GM19397 (cell line): ENCODE measurements at regions not wholly inside any gene's neighbourhood (a gene's known extent, or its start where the extent isn't known, plus 50 kb on each side); places are given as distances from the start of the nearest gene placed in this dataset.

ENCODE experiments used
- ATAC-seq: cut with Tn5 transposase; IDR thresholded peaks from one replicate; pipeline ENCODE4 v1.9.1; 2021; ENCODE audit warnings: mild to moderate bottlenecking, moderate library complexity; ENCODE audit not compliant: unreplicated experiment

DNA sequence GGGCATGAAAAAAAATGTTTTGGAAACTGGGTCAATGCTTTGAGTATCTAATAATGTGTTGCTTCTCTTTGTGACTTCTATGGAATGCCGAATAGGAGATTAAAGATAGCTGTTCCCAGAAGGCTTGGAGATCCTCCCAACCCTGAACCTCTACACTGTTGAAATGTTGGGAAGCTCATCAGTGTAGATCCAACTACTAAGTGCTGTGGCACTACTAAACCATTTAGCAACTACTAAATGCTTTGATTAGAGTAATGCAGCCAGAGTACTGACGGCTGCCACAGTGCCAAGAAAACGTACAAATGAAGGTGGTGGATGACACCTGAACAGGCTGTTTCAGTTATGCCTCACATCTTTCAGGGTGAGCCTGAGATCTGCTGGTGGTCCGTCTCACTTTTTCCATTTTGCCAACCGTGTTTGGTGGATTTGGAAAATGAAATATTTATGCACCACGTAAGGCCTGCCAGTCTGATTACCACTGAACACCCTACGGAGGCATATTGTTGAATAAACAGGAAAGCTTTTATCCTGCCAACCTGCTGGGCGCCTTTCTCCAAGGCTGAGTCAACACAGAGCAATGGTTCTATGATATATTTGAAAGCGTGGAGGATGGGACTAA, 938.0 kb upstream of the FLRT2 start:
- ATAC-seq = no peak

- no peak for ATAC-seq
These were observed 937.2 kb upstream of the FLRT2 start for GRCh38 chr14:84592770-84593169.

DNA sequence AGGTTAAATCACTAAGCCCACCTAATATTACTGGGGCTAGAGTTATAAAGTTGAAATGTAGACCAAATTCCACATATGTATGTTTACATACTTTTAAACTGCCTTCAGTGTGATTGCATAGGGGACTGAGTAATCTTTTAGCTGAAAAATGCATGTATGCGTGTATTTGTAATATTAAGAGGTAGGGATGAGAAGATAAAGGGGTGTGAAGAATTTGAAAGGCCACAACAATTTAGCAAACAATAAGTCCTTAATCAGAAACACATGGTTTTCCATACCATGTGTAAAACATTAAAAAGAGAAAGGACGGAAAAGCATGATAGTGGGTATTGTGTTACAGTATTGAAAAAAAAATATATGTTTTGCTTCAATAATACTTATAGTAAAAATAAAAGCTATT, 919.9 kb upstream of the FLRT2 start:
- no peak for ATAC-seq

DNA sequence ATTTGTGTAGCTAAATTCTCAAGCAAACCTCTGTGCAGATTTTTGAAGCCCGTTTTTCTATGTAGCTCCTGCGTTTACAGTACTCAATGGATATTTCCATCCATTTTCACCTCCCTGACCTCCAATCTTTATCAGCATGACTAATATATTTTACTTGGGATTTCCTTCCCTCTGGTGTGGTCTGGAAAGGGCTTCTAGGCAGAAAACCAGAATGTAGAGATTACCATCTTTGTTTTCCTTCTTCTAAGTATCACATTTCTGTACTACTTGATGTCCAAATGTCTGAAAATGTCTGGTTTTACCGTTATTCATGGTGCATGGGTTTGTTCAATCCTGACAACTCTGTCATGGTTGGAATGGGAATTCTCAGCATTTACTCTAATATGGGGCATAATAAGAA, 907.6 kb upstream of the FLRT2 start:
- no peak for ATAC-seq

DNA sequence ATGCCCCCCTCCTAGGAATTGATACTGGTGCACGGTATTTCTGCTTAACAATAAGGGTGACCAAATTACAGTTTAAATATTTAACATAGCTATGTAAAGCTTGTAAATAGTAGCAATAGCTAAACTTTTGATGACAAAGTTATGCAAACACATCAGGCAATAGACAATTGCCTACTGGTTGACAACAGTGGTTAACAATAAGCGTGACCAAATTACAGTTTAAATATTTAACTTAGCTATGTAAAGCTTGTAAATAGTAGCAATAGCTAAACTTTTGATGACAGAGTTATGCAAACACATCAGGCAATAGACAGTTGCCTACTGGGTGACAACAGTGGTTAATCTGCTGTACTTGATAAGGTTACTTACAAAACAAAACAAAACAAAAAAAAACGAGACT, 886.5 kb upstream of the FLRT2 start:
- no peak for ATAC-seq

- no peak for ATAC-seq
These were observed 883.0 kb upstream of the FLRT2 start for GRCh38 chr14:84646786-84647500.

DNA sequence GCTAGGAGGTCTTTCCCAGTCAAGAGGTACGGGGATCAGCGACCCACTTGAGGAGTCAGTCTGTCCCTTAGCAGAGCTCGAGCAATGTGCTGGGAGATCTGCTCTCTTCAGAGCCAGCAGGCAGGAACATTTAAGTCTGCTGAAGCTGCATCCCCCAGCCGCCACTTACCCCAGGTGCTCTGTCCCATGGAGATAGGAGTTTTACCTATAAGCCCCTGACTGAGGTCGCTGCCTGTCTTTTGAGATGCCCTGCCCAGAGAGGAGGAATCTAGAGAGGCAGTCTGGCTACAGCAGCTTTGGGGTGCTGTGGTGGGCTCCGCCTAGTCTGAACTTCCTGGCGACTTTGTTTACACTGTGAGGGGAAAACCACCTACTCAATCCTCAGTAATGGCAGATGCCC, 874.9 kb upstream of the FLRT2 start:
- no peak for ATAC-seq

DNA sequence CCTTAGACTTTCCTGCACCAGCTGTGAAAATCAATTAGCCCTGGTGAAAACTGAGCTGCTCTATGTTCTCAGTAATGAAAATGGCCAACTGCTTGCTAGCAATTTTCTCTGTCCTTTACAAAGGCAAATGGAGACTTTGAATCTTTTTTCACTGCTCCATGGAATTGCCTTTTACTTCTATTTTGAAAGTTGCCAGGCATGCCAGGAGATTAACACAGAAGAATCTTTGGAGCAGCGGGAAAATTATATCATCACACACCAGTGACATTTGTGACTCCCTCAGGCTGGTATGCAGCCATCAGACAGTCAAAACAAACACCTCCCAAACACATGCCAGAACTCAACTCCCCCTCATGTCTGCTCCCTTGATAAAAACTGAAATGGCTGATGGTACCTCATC, 872.0 kb upstream of the FLRT2 start:
- ATAC-seq = no peak

DNA sequence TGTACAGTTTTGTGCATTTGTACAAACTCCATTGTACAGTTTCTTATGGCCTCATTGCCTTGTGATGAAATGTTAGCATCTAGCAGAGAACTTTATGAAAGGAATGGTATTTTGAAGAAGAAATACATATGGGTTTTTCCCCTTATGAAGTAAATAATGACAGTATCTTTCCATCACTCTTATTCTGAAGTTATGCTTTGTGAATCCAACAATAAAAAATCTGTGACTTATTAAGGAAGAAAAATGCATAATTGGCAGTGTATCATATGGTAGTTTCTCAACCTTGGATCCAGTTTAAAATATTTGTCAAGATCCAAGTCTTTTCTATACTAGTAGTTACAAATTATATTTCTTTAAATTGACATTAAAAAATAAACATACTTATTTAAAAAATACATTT, 859.1 kb upstream of the FLRT2 start:
- no peak for ATAC-seq

GRCh38 chr14:84671776-84672175, 858.2 kb upstream of the FLRT2 start:
- no peak for ATAC-seq

DNA sequence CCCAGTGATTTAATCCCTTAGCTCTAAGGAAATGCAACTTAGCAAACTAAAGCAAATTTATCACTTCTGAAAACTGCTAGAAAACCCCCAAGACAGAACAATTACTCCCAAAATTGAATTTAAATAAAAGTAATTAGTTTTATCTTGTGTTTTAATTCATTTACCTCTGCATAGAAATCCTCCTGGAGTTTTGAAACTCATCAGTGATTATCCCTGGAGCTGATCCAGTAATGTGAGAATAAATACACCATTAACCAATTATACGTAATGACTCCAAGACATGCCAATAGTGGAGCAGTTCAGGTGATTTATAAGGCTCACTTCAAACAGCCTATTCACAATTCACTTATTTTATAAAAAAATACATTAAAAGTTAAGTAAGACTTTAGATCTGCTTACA, 855.3 kb upstream of the FLRT2 start:
- no peak for ATAC-seq

DNA sequence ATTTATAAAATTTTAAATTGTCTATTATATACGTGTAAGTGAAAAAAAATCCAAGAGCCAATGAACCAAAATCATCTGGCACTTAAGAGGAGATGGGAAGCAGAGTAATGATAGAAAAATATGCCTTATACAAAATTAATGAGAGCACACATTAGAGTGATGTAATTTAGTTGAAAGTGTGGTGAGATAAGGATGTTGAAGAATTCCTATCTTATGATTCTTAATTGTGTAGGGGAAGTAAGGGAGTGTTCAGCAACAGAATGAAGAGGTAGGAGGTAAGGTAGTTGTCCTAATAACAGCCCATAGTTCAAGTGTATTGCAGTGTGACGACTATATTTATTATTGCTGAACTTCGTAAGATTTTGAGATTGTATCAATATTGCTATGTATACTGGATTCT, 843.4 kb upstream of the FLRT2 start:
- no peak for ATAC-seq

DNA sequence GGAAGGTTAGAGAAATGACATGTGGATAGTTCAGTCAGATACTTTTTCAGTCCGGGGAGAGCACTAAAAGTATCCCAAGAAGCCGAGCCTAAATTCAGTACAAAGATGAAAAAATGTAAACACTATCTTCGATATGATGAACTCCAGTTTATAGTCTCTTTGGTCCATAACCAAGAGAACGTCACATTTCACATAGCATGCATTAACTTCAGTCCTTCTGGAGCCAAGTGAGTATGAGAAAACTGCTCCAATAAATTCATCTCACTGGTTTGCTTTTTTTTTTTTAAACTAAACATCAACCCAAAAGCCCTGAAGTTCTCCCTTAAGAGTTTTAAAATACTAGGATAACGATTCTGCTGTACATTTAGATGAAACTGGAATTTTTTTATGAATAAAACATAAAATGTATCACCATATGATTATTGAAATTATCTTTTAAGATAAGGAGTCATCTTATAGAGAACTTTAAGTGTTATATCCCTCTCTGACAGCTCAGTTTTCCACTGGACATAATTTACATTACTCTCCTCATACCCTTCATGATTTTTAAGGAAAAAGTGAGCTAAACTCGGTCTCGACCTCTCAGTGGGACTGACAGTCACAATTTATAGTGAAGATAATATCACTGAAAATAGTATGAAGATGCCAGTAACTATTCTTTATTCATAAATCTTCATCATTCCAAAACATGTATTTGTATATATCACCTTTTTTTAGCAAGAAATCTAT, 841.5 kb upstream of the FLRT2 start:
- no peak for ATAC-seq

GRCh38 chr14:84694161-84694560, 835.8 kb upstream of the FLRT2 start:
- no peak for ATAC-seq

DNA sequence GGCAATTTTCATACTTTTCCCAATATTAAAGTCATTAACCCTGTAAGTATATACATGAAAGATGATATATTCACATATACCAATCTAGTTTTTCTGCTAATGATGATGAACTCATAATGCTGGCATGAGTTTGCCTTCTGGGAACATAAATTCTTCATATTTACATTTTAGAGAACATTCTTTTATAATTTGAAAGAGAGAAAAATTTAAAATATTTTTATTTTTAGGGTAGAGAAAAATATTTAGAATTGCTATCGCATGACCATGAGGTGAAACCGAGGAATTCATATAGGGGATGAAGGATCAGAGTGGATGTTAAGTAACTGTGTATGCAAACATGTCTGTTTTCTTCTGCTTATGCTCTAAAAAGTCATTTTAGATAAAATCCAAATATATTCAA, 825.3 kb upstream of the FLRT2 start:
- ATAC-seq = no peak

DNA sequence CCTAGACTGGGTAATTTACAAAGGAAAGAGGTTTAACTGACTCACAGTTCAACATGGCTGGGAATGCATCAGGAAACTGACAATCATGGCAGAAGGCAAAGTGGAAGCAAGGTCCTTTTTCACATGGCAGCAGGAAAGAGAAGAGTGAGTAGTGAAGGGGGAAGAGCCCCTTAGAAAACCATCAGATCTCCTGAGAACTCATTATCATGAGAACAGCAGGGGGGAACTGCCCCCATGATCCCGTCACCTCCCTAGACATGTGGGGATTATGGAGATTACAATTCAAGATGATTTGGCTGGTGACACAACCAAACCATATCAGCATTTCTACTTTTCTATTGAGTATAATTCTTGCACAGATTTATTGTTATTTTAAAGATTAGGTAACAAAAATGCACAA, 822.1 kb upstream of the FLRT2 start:
- ATAC-seq = no peak

DNA sequence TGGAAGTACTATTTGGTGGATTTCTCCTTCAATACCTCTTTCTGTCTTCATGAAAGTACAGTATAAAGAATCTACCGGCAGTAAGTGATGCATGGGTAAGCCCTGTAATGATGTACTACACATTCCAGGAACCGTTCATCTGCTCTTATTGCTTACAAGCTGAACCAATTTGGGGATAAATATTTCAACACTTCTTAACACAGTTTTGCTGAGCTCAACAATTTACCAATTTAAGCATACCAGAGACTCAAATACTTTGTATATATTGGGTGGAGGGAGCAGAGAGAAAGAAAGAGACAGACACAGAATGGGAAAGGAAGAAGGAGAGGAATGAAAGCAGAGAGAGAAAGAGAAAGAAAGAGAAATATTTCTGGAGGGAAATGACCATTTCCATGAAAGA, 821.1 kb upstream of the FLRT2 start:
- ATAC-seq = no peak

DNA sequence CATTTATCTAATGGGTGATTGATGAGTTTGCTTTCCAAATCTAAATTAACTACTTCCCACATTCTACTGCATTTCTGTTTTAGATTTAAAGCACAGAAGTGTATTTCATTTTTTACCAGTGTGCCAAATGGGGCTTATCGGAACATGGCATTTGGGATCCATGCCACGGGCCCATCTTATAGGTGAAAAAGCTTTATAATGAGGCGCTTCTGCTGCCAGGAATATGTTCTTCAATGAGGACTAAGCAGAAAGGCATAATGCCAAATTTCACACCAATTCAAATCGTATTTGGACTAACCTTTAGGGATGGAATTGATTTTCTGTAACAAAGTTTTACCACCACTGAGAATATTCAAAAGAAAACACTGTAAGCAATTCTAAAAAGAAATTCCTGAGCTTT, 803.5 kb upstream of the FLRT2 start:
- ATAC-seq = no peak

GRCh38 chr14:84749191-84749955, 780.6 kb upstream of the FLRT2 start:
- no peak for ATAC-seq

GRCh38 chr14:84750284-84750683, 779.7 kb upstream of the FLRT2 start:
- no peak for ATAC-seq

- no peak for ATAC-seq
These were observed 779.0 kb upstream of the FLRT2 start for GRCh38 chr14:84750763-84751554.
